GM12892 (cell line): ENCODE measurements at regions not wholly inside any gene's neighbourhood (a gene's known extent, or its start where the extent isn't known, plus 50 kb on each side); places are given as distances from the start of the nearest gene placed in this dataset.

Experiments used
- POLR2A ChIP-seq: IDR thresholded peaks from 2 replicates; pipeline ENCODE4 v1.6.1; 2011; ENCODE audit warnings: low read depth, low read length, control low read depth
- POLR2AphosphoS5 ChIP-seq: IDR thresholded peaks from 2 replicates; pipeline ENCODE4 v1.6.1; 2011; ENCODE audit warnings: low read depth, low read length, control low read depth

DNA sequence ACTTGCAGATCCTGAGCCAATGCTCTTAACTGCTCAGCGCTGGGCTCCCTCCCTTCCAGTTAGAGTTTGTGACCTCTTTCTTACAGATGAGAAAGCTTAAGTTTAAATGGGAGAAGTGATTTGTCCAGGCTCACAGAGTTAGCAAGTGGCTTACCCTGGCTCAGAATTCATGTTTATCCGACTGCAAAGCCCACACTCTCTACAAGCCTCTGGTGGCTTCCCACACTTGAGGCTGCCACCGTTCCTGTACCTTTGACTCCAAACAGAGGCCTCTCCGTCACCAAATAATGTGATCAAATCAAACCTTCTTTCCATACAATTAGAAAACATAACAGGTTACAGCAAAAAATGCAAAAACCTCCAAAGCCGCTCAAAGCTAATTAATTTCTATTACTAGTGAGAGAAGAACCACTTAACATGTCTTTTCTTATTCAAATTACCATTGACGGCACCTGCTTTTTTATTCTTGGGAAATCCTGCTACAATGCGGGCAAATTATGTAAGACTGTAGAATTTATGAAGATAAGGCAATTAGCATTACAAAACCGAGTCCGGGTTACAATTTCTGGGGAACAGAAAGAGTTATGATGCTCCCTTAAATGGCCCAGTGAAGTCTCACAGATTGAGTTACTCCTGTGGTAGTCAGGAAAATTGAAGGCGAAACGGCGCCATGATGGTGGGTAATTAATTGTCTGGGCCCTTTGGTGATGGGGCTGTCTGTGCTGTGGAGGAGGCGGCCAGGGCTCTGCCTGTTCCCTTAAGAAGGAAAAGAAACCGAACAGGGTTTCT lies 324.3 kb upstream of the POU3F1 start:
- TF ChIP-seq POLR2A (no peak), POLR2AphosphoS5 (no peak)
